Neutrophil (primary cell): ENCODE measurements at regions not wholly inside any gene's neighbourhood (a gene's known extent, or its start where the extent isn't known, plus 50 kb on each side); places are given as distances from the start of the nearest gene placed in this dataset.

Experiments used
- H3K27ac ChIP-seq: fragments of 200-600 bp; sonication (generic); 2 replicates; pipeline ENCODE4 v1.5.1; 2016; ENCODE audit warnings: mild to moderate bottlenecking, moderate library complexity
- H3K27me3 ChIP-seq: fragments of 200-600 bp; sonication (generic); 2 replicates; pipeline ENCODE4 v1.6.0; 2016; ENCODE audit warnings: mild to moderate bottlenecking
- H3K36me3 ChIP-seq: fragments of 200-600 bp; sonication (generic); 2 replicates; pipeline ENCODE4 v1.5.1; 2017
- H3K4me1 ChIP-seq, 2 experiments: fragments of 200-600 bp in 1 of 2; sonication (generic) in 1 of 2; 1 replicate in 1 of 2; 2 replicates in 1 of 2; pipeline versions ENCODE4 v1.5.1 to v1.6.1; 2013 to 2016; ENCODE audit warnings: low read depth in 1 of 2, low read length in 1 of 2, mild to moderate bottlenecking in 1 of 2, moderate library complexity in 1 of 2; ENCODE audit not compliant: control insufficient read depth in 1 of 2, insufficient read depth in 1 of 2
- H3K4me3 ChIP-seq, 2 experiments: fragments of 200-600 bp in 1 of 2; sonication (generic) in 1 of 2; 1 replicate in 1 of 2; 2 replicates in 1 of 2; pipeline ENCODE4 v1.5.1; 2013 to 2016; ENCODE audit warnings: low read depth in 1 of 2, low read length in 1 of 2, mild to moderate bottlenecking in 1 of 2, moderate library complexity in 1 of 2
- H3K9me3 ChIP-seq: fragments of 200-600 bp; sonication (generic); 2 replicates; pipeline ENCODE4 v1.5.1; 2016
- TF ChIP-seq, protein P1 (sequence below): fragments of 200-600 bp; sonication (generic); IDR thresholded peaks from 2 replicates; pipeline ENCODE4 v1.5.1; 2016; ENCODE audit warnings: antibody characterized with exemption

DNA sequence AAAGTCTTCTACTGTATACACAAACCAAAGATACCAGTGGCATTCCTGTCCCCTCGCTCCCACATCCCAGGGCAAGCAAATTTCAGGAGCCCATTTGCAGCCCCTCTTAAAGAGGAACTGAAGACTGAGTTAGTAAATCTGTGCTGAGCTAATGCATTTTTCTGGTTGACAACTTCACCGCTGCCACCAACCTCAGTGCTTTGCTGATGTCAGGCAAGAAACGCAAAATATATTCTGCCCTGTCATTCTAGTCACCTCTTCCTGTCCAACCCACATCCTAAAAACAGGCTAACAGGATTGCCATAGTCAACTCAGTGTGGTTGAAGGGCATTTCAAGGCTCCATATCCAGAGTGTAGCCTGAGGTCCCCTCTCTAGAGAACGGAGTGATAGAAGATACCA is 59.4 kb upstream of the FICD start:
- H3K27ac ChIP-seq = no peak overlapping the region
- H3K9me3 ChIP-seq = no peaks in the 10 kb centered on the region
- H3K27me3 ChIP-seq = peaks cover 35% of the 10 kb centered on the region
- H3K36me3 ChIP-seq = no peaks in the 10 kb centered on the region
- TF ChIP-seq, protein P1, sequence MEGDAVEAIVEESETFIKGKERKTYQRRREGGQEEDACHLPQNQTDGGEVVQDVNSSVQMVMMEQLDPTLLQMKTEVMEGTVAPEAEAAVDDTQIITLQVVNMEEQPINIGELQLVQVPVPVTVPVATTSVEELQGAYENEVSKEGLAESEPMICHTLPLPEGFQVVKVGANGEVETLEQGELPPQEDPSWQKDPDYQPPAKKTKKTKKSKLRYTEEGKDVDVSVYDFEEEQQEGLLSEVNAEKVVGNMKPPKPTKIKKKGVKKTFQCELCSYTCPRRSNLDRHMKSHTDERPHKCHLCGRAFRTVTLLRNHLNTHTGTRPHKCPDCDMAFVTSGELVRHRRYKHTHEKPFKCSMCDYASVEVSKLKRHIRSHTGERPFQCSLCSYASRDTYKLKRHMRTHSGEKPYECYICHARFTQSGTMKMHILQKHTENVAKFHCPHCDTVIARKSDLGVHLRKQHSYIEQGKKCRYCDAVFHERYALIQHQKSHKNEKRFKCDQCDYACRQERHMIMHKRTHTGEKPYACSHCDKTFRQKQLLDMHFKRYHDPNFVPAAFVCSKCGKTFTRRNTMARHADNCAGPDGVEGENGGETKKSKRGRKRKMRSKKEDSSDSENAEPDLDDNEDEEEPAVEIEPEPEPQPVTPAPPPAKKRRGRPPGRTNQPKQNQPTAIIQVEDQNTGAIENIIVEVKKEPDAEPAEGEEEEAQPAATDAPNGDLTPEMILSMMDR = no peak
- H3K4me1 ChIP-seq = no peaks in the 10 kb centered on the region
- H3K4me3 ChIP-seq = no peak overlapping the region

DNA sequence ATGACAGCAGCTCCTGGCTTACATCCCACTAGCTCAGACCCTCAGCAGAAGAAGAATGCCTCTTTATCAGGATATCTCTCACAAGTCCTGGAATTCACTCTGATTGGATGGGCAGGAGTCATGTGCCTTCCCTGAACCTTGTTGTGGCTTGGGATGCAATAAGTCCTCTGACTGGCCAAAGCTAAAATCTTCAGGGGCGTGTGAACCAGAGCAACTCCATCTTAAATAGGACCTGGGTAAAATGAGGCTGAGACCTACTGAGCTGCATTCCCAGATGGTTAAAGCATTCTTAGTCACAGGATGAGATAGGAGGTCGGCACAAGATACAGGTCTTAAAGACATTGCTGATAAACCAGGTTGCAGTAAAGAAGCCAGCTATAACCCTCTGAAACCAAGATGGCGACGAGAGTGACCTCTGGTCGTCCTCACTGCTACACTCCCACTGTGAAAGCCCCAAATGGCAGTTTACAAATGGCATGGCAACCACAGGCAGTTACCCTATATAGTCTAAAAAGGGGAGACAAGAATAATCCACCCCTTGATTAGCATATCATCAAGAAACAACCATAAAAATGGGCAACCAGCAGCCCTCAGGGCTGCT is 60.4 kb upstream of the FICD start:
- no peaks in the 10 kb centered on the region for H3K36me3 ChIP-seq
- H3K27me3 ChIP-seq = peaks cover 33% of the 10 kb centered on the region
- H3K27ac ChIP-seq = no peak overlapping the region
- H3K4me3 ChIP-seq = no peak overlapping the region
- TF ChIP-seq, protein P1 = no peak
- H3K9me3 ChIP-seq = no peaks in the 10 kb centered on the region
- H3K4me1 ChIP-seq = no peaks in the 10 kb centered on the region

DNA sequence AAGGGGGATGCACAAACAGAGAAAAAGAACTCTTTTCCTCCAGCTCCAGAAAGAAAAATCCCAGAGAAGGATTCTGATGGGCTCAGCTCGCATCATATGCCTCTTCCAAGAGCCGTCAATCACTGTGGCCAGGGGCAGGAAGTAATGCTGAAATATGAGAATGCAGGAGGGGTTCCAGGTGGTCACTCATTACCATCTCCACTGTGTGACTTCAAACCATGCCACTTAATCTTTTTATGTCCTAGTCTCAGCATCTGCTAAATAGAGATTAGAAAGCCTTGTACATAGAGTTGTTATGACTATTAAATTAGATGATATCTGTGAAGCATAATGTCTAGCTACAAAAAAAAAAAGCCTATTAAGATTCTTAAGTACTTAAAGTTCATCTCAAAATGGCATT is 65.6 kb upstream of the FICD start:
- H3K9me3 ChIP-seq = no peaks in the 10 kb centered on the region
- no peaks in the 10 kb centered on the region for H3K4me1 ChIP-seq
- no peak overlapping the region for H3K4me3 ChIP-seq
- H3K27ac ChIP-seq = no peak overlapping the region
- H3K27me3 ChIP-seq = peaks cover 51% of the 10 kb centered on the region
- H3K36me3 ChIP-seq = no peaks in the 10 kb centered on the region
- TF ChIP-seq, protein P1 = no peak

DNA sequence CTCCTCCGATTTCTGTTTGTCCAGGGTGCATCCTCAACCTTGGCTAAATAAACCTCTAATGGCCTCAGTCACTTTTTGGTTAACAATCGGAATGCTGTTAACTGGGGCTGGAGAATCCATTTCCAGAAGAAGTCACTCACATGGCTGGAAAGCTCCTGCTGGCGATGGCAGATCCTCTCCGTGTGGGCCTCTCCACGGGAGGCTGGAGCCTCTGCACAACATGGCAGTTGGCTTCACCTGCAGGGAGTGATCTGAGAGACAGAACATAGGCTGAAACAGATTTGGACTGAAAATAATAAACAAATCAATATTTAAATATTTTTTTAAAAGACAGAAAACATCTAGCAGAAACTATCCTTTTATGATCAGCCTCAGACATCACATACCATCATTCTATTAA is 66.8 kb upstream of the FICD start:
- Histone ChIP-seq H3K27me3 (peaks cover 46% of the 10 kb centered on the region), H3K4me3 (no peak overlapping the region), H3K36me3 (no peaks in the 10 kb centered on the region), H3K4me1 (no peaks in the 10 kb centered on the region), H3K9me3 (no peaks in the 10 kb centered on the region), H3K27ac (no peak overlapping the region)
- TF ChIP-seq, protein P1 = no peak

DNA sequence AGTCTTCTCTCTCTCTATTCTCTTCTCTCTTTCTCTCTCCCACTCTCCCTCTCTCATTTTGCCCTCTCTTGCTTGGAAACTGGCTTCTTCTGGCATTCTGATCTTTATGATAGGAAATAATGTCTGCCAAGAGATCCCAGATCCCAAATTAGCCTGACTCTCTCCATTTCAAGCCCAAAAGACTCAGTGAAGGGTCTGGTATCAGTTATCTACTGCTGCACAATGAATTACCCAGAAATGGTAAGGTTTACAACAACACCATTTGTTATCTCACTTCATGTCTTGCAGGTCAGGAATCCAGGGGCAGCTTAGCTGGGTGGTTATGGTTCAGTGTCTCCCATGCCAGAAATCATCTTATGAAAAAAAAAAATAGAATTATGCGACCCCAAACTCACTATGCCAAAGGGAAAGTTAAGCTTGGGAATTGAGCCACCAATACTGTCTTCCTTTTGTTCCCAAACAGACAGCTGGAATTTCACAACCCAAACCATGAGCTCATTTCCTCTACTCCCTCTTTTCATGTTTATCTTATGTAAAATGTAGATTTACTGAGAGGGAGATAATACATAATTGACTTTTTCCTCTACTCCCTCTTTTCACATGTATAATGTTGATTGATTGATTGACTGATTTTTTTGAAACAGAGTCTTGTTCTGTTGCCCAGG is 67.8 kb upstream of the FICD start:
- H3K36me3 ChIP-seq = no peaks in the 10 kb centered on the region

More for the DNA sequence above, 67.8 kb upstream of the FICD start:
- Histone ChIP-seq H3K27ac (no peak overlapping the region), H3K9me3 (no peaks in the 10 kb centered on the region), H3K27me3 (peaks cover 41% of the 10 kb centered on the region), H3K4me1 (no peaks in the 10 kb centered on the region), H3K4me3 (no peak overlapping the region)
- TF ChIP-seq, protein P1 = no peak
